Right lobe of liver (tissue), 6 donors: ENCODE measurements at regions not wholly inside any gene's neighbourhood (a gene's known extent, or its start where the extent isn't known, plus 50 kb on each side); places are given as distances from the start of the nearest gene placed in this dataset.
A peak's percentile ranks its signal among the peaks of the same experiment; 100 is the strongest.

Experiments used
- ATAC-seq, 4 donors: fragments of 200-7000 bp; cut with Tn5 transposase; one replicate each; pipeline ENCODE4 v1.9.1; 2020; ENCODE audit warnings: mild to moderate bottlenecking in 4 of 4, moderate library complexity in 4 of 4
- DNase-seq, 3 donors: peaks; one replicate each; pipeline ENCODE4 v3.0.0-alpha.2; 2020
- H3K27ac ChIP-seq, 3 donors: fragments of 200-600 bp; one replicate each; pipeline ENCODE4 v1.8.0; 2022
- H3K27me3 ChIP-seq, 2 donors: fragments of 200-600 bp; one replicate each; pipeline ENCODE4 v1.8.0; 2022
- H3K36me3 ChIP-seq, 4 donors: fragments of 200-600 bp; sonication (generic) in 1 of 4; one replicate each; pipeline versions ENCODE4 v1.5.1 to v1.8.0; 2017 to 2022; ENCODE audit warnings: control low read depth in 1 of 4
- H3K4me1 ChIP-seq, 4 donors: fragments of 200-600 bp; sonication (generic) in 1 of 4; one replicate each; pipeline versions ENCODE4 v1.5.1 to v1.8.0; 2017 to 2022; ENCODE audit warnings: control low read depth in 1 of 4
- H3K4me3 ChIP-seq, 3 donors: fragments of 200-600 bp; one replicate each; pipeline ENCODE4 v1.8.0; 2022
- H3K9me3 ChIP-seq, 4 donors: fragments of 200-600 bp; sonication (generic) in 1 of 4; one replicate each; pipeline versions ENCODE4 v1.5.1 to v1.8.0; 2017 to 2022; ENCODE audit warnings: control low read depth in 1 of 4
- POLR2A ChIP-seq: fragments of 450-650 bp; IDR thresholded peaks from one replicate; pipeline ENCODE4 v1.6.1; 2017; ENCODE audit warnings: antibody characterized with exemption, mild to moderate bottlenecking
- WGBS: methylation state at CpG from one replicate; pipeline ENCODE4 v1.1.6; 2018; ENCODE audit warnings: low coverage, low lambda C conversion rate; ENCODE audit not compliant: insufficient coverage; ENCODE audit errors: missing lambda C conversion rate; 5-methylcytosine and 5-hydroxymethylcytosine counted together
- intact Hi-C, 2 donors: fragments of 100-400 bp; cut with DNase I; formaldehyde crosslinking; loops; one replicate each; pipeline versions ENCODE4 v1.11.2 to v1.14.1; 2022
- TF ChIP-seq, protein P1 (sequence below), 4 donors: fragments of 200-600 bp in 3 of 4; fragments of 450-650 bp in 1 of 4; IDR thresholded peaks; one replicate each; pipeline versions ENCODE4 v1.5.1 to v1.8.0; 2016 to 2022; ENCODE audit warnings: antibody characterized with exemption in 4 of 4, mild to moderate bottlenecking in 2 of 4
- donor health status: DM: no; HTN: yes; CAD: no.
- donor health status: DM: no; HTN: no; CAD: no.
- donor health status: DM: no; HTN: no; CAD: no.
- donor health status: DM: no; HTN: yes; CAD: no.
- donor health status: DM: no; HTN: yes; CAD: no.

DNA sequence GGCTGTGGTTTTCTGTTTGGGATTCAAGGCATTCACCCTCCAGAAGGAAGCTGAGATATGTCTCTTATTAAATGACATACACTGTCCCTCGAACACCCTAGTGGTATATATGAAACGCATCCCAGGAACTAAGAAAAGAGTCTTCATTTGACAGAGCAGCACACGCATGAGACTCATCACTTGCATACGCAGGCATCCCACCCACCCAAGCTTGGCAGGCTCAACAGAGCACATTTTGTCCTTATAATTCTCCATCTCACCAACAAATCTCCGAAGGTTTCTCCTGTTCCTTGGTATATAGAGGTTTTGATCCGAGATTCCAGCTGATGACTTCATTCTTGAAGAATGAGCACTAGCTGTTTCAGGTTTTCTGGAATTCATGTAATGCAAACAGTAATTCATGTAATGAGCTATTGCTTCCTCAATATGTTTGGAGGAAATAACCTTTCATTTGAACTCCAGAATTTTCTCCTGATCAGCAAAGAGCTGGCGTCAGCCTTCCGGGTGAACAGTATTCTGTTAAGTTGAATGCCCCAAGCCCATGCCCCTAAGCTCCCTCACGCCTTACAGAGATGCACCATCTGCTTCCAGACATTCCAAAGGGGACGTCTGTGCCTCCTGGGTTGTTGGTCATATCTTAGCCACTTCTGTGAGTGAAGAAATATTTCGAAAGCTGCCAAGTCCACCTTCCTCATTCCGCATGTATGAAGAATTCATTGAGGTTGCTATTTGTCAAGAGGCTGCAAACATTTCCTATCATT lies 66.0 kb upstream of the CDH4 start:
- Histone ChIP-seq H3K4me3 (no peak overlapping the region), H3K27me3 (no peaks in the 10 kb centered on the region), H3K9me3 (no peaks in the 10 kb centered on the region), H3K27ac (no peak overlapping the region), H3K36me3 (no peaks in the 10 kb centered on the region), H3K4me1 (no peaks in the 10 kb centered on the region)
- ATAC-seq = peak in 1 of 4 donors; percentile 64
- intact Hi-C loops = no loop called here
- 44% methylated on average over 11 of the region's 12 CpGs for WGBS
- no peak for TF ChIP-seq POLR2A
- TF ChIP-seq, protein P1, sequence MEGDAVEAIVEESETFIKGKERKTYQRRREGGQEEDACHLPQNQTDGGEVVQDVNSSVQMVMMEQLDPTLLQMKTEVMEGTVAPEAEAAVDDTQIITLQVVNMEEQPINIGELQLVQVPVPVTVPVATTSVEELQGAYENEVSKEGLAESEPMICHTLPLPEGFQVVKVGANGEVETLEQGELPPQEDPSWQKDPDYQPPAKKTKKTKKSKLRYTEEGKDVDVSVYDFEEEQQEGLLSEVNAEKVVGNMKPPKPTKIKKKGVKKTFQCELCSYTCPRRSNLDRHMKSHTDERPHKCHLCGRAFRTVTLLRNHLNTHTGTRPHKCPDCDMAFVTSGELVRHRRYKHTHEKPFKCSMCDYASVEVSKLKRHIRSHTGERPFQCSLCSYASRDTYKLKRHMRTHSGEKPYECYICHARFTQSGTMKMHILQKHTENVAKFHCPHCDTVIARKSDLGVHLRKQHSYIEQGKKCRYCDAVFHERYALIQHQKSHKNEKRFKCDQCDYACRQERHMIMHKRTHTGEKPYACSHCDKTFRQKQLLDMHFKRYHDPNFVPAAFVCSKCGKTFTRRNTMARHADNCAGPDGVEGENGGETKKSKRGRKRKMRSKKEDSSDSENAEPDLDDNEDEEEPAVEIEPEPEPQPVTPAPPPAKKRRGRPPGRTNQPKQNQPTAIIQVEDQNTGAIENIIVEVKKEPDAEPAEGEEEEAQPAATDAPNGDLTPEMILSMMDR (IDR thresholded peaks at IDR 0.05) = no peak
- DNase-seq = no peak

DNA sequence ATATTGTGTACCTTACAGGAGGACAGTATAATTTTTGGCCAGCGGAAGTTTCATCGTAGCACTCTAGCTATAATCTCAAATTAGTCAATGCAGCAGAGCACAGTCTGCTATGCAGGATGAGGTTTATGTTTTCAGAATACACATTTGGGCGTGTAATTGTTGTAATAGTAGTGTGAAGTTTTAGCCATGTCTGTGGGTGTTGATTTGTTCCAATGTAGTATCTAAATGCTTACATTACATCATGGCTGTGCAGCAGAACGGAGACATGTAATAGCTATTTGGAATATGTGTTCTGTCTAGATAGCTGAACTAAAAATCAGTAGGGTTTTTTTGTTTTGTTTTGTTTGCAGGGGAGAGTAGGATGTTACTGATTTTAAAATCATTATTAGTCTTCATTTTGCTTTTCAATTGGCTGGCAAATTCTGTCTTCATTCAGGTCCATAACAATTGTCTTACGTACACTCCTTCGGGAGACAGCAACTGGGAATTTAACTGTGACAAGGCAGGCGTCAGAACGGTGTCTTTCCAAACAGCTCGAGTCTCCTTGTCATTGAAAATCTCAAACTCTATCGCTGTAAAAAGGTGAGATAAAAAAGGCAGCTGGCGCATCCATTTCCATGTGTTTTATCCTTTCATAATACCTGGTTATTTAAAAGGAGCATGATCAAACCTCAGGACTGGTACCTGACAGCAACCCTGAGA lies 65.1 kb upstream of the CDH4 start:
- DNase-seq (no peak), ATAC-seq (no peak)
- 66% methylated on average over 11 of the region's 11 CpGs for WGBS
- Histone ChIP-seq H3K4me3 (no peak overlapping the region), H3K27ac (no peak overlapping the region), H3K36me3 (no peaks in the 10 kb centered on the region), H3K4me1 (no peaks in the 10 kb centered on the region), H3K9me3 (no peaks in the 10 kb centered on the region), H3K27me3 (no peaks in the 10 kb centered on the region)
- TF ChIP-seq, protein P1 (IDR thresholded peaks at IDR 0.05) = no peak
- no peak for TF ChIP-seq POLR2A
- intact Hi-C loops = no loop called here

DNA sequence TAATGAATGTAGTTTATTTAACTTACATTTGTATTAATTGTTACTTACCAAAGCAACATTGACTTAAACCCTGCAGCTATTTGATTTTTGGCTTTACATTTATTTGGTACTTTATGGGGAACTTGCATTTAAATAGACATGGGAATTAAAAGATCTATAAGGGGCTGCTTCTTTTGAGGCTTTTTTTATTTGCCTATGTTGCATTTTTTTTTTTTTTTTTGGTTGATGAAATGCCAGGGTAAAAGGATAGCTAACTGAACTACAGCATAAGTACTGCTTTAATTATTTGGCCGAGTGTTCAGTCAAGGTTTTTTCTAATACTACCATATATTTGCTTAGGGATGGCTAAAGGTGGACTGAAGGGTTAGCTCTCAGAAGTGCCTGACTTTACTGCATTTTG lies 62.5 kb upstream of the CDH4 start:
- ATAC-seq = no peak
- intact Hi-C loops = no loop called here
- DNase-seq = no peak
- H3K27ac ChIP-seq = no peak overlapping the region
- H3K36me3 ChIP-seq = no peaks in the 10 kb centered on the region
- no peak for TF ChIP-seq POLR2A
- TF ChIP-seq, protein P1 (IDR thresholded peaks at IDR 0.05) = no peak
- H3K9me3 ChIP-seq = no peaks in the 10 kb centered on the region
- 71% methylated on average over 1 of the region's 1 CpG for WGBS
- H3K4me3 ChIP-seq = no peak overlapping the region
- H3K4me1 ChIP-seq = no peaks in the 10 kb centered on the region
- H3K27me3 ChIP-seq = no peaks in the 10 kb centered on the region

DNA sequence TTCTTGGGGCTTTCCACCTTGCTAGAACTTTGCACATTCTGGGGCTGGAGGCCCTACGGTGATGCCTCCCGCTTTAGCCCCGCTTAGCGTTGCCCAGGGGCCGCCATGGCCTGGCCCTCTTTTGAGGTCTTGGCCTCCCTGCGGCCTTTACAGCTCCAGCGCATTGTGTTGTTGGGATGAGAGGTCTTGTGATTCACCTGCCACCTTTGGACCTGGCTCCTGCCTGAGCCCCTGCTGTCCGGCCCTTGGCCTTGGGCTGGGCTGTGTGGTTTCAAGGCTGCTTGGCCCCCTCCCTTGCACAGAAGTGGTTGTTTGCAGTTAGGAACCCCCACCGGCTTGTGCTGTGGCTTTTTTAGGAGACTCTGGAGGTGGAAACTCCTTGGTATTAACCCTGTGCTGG lies 61.0 kb upstream of the CDH4 start:
- ATAC-seq (no peak), DNase-seq (no peak)
- Histone ChIP-seq H3K4me1 (no peaks in the 10 kb centered on the region), H3K27me3 (no peaks in the 10 kb centered on the region), H3K9me3 (no peaks in the 10 kb centered on the region), H3K4me3 (no peak overlapping the region), H3K27ac (no peak overlapping the region), H3K36me3 (no peaks in the 10 kb centered on the region)
- intact Hi-C loops = no loop called here
- 63% methylated on average over 2 of the region's 9 CpGs for WGBS
- TF ChIP-seq, protein P1 (IDR thresholded peaks at IDR 0.05) = no peak
- no peak for TF ChIP-seq POLR2A
